Left colon (tissue), 2 donors: ENCODE measurements at regions not wholly inside any gene's neighbourhood (a gene's known extent, or its start where the extent isn't known, plus 50 kb on each side); places are given as distances from the start of the nearest gene placed in this dataset.

Experiments
- ATAC-seq: fragments of 200-7000 bp; cut with Tn5 transposase; one replicate; pipeline ENCODE4 v1.9.1; 2020; ENCODE audit warnings: mild to moderate bottlenecking, moderate library complexity
- DNase-seq, 2 donors: peaks; one replicate each; pipeline ENCODE4 v3.0.0-alpha.2; 2020
- intact Hi-C, 2 donors: fragments of 100-400 bp; cut with DNase I in 1 of 2; cut with micrococcal nuclease in 1 of 2; formaldehyde crosslinking; loops; one replicate each; pipeline versions ENCODE4 v1.11.2 to v1.14.0; 2022; cut with DNase I, micrococcal nuclease
- donor health status: DM: no; HTN: no; CAD: no.
- donor health status: DM: yes; HTN: yes; CAD: no.

GRCh38 chr12:124386661-124387527, 92.0 kb downstream of the RFLNA start:
- intact Hi-C loops, result no loop called here
- ATAC-seq (no peak), DNase-seq (no peak)

GRCh38 chr12:124386059-124386458, 91.2 kb downstream of the RFLNA start:
- no peak for ATAC-seq
- no peak for DNase-seq
- intact Hi-C loops, result no loop called here

- DNase-seq (no peak), ATAC-seq (no peak)
- intact Hi-C loops, result no loop called here
Observed at GRCh38 chr12:124385219-124385969, 90.5 kb downstream of the RFLNA start.

- intact Hi-C loops, result no loop called here
- ATAC-seq, result no peak
- DNase-seq, result no peak
Observed at GRCh38 chr12:124384299-124384894, 89.5 kb downstream of the RFLNA start.

- ATAC-seq, result no peak
- intact Hi-C loops, result no loop called here
- no peak for DNase-seq
Observed at GRCh38 chr12:124383028-124383427, 88.1 kb downstream of the RFLNA start.

GRCh38 chr12:124381456-124382296, 86.8 kb downstream of the RFLNA start:
- DNase-seq (peak; percentile 91 to 94), ATAC-seq (peak; percentile 90)
- intact Hi-C loops, result no loop called here

DNA sequence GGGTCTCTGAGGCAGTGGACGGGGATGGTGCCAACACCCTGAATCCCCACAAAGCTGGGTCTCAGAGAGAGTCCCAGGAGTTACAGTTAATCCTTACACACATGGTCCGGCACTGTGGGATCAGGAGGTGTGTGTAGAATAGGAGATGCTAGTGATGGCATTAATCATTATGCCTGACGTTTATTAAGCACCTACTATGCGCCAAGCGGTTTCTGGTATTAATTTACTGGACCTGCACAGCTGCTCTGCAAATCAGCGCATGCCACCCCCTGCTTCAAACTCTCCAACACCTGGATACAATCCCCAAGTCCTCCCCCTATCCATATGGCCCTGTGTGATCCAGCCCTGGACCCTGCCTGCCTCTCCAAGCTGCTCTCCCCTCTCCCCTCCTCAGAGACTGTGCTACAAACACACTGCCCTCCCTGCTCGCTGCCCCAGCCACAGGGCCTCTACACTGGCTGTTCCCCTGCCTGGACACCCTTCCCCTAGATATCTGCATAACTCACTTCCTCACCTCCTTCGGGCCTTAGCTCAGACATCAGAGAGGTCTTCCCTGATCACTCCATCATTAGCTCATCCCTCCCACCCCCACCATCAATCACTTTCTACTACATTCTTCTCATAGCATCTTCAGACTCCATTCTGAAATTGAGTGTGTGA, 86.0 kb downstream of the RFLNA start:
- no peak for DNase-seq
- ATAC-seq, result no peak
- intact Hi-C loops, result no loop called here

DNA sequence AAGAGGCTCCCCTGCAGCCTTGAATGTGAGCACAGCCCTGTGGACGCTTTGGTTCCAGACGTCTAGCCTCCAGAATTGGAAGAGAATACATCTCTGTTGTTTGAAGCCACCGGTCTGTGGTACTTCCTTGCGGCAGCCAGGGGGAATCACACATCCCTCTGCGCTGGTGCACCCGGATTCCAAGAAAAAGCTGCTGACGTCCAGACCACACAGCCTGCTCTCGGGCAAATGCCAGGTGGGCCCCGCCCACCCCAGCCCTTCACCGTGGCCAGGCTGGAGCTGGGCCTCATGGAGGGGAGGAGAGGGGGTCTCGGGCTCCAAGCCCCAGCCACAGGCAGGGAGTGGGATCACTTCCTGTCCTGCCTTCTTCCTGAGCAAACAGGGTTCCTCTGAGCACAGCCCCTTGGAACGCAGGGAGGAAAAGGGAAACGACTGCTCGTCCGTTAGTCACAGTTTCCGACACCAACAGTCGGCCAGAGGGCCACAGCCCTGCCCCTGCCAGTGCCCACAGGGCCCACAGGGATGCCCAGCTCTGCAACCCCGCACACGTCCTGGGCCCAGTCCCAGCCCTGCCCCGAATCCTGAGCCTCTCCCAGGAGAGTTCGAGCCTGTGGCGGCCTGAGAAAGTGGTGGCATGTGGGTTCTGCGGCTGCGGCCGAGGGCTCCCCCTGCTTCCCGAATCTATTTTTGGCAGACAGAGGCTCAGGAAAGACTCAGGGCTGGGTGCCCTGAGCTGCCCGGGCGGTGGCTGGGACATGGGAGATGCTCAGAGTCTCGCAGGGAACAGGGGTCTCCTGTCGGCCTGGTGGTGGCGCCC, 85.3 kb downstream of the RFLNA start:
- no peak for ATAC-seq
- intact Hi-C loops, result loop anchor here in 1 of 2 donors (10.0 kb wide), 1 partner anchor 185 kb away; the partner anchor contains the start of gene NCOR2
- peak in 1 of 2 donors; percentile 60 for DNase-seq

DNA sequence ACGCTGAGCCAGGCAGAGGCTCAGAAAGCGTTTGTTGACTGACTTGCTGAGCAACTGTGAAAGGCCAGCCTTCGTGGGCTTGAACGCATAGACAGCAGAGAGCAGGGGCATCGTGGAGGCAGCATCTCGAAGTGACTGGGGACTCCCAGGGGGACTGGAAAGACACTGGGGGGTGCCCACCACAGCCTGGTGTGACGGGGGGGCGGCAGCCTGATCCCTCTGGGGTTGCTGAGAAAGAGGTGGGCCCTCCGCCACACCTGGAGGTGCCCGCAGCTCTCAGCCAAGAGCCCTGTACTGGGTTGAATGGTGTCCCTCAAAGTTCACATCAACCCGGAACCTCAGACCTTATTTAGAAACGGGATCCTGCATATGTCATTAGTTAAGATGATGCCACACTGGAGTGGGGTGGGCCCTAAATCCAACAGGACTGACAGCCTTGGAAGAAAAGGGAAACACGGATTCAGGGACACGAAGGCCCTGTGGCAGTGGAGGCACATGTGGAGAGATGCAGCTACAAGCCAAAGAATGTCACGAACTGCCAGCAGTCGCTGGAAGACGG, 84.6 kb downstream of the RFLNA start:
- DNase-seq (no peak), ATAC-seq (no peak)

GRCh38 chr12:124378926-124379325, 84.0 kb downstream of the RFLNA start:
- no peak for ATAC-seq
- intact Hi-C loops, result loop anchor here in 1 of 2 donors (10.0 kb wide), 1 partner anchor 186 kb away; the partner anchor contains the start of gene NCOR2
- DNase-seq, result no peak

More for the DNA sequence above, 84.6 kb downstream of the RFLNA start:
- intact Hi-C loops, result loop anchor here in 1 of 2 donors (10.0 kb wide), 1 partner anchor 185 kb away; the partner anchor contains the start of gene NCOR2

- no peak for DNase-seq
- intact Hi-C loops, result loop anchor here in 1 of 2 donors (10.0 kb wide), 1 partner anchor 187 kb away; the partner anchor contains the start of gene NCOR2
- no peak for ATAC-seq
Observed at GRCh38 chr12:124377981-124378509, 83.2 kb downstream of the RFLNA start.

GRCh38 chr12:124376435-124376834, 81.5 kb downstream of the RFLNA start:
- intact Hi-C loops, result loop anchor here in 1 of 2 donors (10.0 kb wide), 1 partner anchor 188 kb away; the partner anchor contains the start of gene NCOR2
- ATAC-seq (no peak), DNase-seq (no peak)

DNA sequence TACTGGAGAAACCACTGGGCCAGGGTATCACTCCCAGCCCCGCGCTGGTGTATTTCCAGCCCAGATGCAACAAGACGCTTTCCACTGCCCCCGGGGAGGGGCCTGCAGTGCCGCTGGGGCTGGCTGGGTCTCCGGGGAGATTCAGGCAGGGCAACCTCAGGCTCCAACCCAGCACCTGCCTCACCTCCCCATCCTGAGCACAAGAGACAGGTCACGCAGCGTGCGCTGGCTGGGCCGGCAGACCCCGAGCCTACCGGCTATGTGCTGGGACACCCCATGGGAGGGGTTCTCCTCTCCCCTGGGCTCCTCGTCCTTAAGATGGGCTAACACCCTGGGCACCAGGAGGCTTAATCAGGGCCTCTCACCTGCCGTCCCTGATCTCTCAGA, 80.9 kb downstream of the RFLNA start:
- intact Hi-C loops, result loop anchor here in 1 of 2 donors (10.0 kb wide), 1 partner anchor 189 kb away; the partner anchor contains the start of gene NCOR2
- DNase-seq (no peak), ATAC-seq (no peak)

DNA sequence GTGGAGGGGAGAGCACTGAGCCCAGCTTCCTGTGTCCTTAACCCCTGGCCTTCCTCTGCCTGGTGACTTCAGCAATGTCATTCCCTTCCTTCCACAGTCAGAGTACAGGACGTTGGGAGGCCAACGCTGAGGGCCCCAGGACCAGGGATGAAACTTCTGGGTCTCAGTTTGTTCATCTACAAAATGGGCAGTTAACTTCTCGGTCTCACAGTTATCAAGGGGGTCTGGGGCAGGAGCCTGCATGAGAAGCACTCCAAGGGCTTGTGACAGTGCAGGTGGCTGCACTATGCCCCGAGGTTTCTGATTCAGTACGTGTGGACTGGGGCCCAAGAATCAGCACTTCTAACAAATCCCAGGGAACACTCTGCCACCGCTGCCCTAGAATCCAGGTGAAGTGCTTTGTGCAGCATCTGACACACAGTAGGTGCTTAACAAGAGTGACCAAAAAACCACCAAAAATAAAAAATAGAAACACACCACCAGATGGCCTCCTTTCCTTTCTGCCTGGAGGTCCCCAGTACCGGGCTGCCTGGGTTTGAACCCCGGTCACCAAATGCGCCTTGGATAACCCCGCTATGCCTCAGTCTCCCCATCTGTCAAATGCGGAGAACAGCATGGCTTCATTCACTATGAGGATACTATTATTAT, 80.4 kb downstream of the RFLNA start:
- intact Hi-C loops, result loop anchor here in 1 of 2 donors (10.0 kb wide), 1 partner anchor 190 kb away; the partner anchor contains the start of gene NCOR2
- no peak for ATAC-seq

GRCh38 chr12:124374567-124374966, 79.7 kb downstream of the RFLNA start:
- ATAC-seq, result no peak
- DNase-seq, result no peak
- intact Hi-C loops, result loop anchor here in 1 of 2 donors (10.0 kb wide), 1 partner anchor 190 kb away; the partner anchor contains the start of gene NCOR2

More for the DNA sequence above, 80.4 kb downstream of the RFLNA start:
- DNase-seq, result no peak

DNA sequence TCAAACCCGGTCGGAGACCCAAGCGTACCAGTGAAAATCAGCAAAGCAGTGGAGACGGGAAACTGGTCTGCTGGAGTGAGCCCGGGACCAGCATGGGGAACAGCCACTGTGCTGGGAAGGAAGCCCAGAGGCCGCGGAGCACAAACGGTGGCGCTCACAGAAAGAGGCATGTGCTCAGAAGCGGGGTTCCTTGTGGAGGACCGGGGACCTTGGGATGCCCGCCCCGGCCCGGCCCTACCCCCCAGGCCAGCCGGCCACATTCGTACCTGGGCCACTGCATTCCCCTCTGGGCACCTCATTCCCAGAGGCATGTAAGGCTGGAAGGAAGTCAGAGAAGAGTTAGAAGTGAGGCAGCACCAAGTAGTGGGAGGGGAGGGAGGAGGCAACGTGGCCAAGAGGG, 79.3 kb downstream of the RFLNA start:
- intact Hi-C loops, result loop anchor here in 1 of 2 donors (10.0 kb wide), 1 partner anchor 191 kb away; the partner anchor contains the start of gene NCOR2
- DNase-seq (no peak), ATAC-seq (no peak)
